OCI-LY7 (cell line): ENCODE measurements at regions not wholly inside any gene's neighbourhood (a gene's known extent, or its start where the extent isn't known, plus 50 kb on each side); places are given as distances from the start of the nearest gene placed in this dataset.

Experiments
- EZH2phosphoT487 ChIP-seq: fragments of 200-600 bp; sonication (generic); IDR thresholded peaks from 2 replicates; pipeline ENCODE4 v1.6.1; 2018; ENCODE audit warnings: low read depth, borderline replicate concordance, mild to moderate bottlenecking, mixed run types, antibody characterized with exemption, low read length, moderate library complexity, mixed read lengths
- TF ChIP-seq, protein P1 (sequence below): fragments of 200-600 bp; sonication (generic); conservative IDR thresholded peaks from 2 replicates; pipeline ENCODE4 v1.5.1; 2014; ENCODE audit warnings: mild to moderate bottlenecking, antibody characterized with exemption, low read length, moderate library complexity, mixed read lengths

- TF ChIP-seq, protein P1, sequence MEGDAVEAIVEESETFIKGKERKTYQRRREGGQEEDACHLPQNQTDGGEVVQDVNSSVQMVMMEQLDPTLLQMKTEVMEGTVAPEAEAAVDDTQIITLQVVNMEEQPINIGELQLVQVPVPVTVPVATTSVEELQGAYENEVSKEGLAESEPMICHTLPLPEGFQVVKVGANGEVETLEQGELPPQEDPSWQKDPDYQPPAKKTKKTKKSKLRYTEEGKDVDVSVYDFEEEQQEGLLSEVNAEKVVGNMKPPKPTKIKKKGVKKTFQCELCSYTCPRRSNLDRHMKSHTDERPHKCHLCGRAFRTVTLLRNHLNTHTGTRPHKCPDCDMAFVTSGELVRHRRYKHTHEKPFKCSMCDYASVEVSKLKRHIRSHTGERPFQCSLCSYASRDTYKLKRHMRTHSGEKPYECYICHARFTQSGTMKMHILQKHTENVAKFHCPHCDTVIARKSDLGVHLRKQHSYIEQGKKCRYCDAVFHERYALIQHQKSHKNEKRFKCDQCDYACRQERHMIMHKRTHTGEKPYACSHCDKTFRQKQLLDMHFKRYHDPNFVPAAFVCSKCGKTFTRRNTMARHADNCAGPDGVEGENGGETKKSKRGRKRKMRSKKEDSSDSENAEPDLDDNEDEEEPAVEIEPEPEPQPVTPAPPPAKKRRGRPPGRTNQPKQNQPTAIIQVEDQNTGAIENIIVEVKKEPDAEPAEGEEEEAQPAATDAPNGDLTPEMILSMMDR, result no peak
- no peak for TF ChIP-seq EZH2phosphoT487
Observed at GRCh38 chr6:56399250-56399671, 151.9 kb upstream of the COL21A1 start.
